Sigmoid colon (tissue), 6 donors: ENCODE measurements at regions not wholly inside any gene's neighbourhood (a gene's known extent, or its start where the extent isn't known, plus 50 kb on each side); places are given as distances from the start of the nearest gene placed in this dataset.

Source experiments
- DNase-seq: peaks from one replicate; pipeline ENCODE4 v3.0.0-alpha.2; 2019
- H3K27ac ChIP-seq, 4 donors: fragments of 200-600 bp; sonication (generic); one replicate each; pipeline ENCODE4 v1.5.1; 2016 to 2019; ENCODE audit warnings: mild to moderate bottlenecking in 1 of 4
- H3K27me3 ChIP-seq, 3 donors: fragments of 200-600 bp; sonication (generic); one replicate each; pipeline ENCODE4 v1.5.1; 2019; ENCODE audit warnings: mild to moderate bottlenecking in 1 of 3
- H3K36me3 ChIP-seq, 4 donors: fragments of 200-600 bp; sonication (generic); one replicate each; pipeline ENCODE4 v1.5.1; 2016 to 2019
- H3K4me1 ChIP-seq, 4 donors: fragments of 200-600 bp; sonication (generic); one replicate each; pipeline ENCODE4 v1.5.1; 2017 to 2019
- H3K4me3 ChIP-seq, 4 donors: fragments of 200-600 bp; sonication (generic); one replicate each; pipeline ENCODE4 v1.5.1; 2017 to 2019; ENCODE audit warnings: mild to moderate bottlenecking in 2 of 4, moderate library complexity in 1 of 4
- H3K9me3 ChIP-seq, 4 donors: fragments of 200-600 bp in 3 of 4; sonication (generic) in 3 of 4; one replicate each; pipeline versions ENCODE4 v1.5.1 to v1.6.1; 2013 to 2019
- EP300 ChIP-seq, 4 donors: sonication (generic); formaldehyde crosslinking; IDR thresholded peaks; one replicate each; pipeline ENCODE4 v1.6.1; 2017; ENCODE audit warnings: antibody characterized with exemption in 4 of 4
- POLR2A ChIP-seq, 2 donors: fragments of 450-650 bp; IDR thresholded peaks; one replicate each; pipeline ENCODE4 v1.6.1; 2016; ENCODE audit warnings: antibody characterized with exemption in 2 of 2, mild to moderate bottlenecking in 2 of 2, moderate library complexity in 2 of 2
- POLR2AphosphoS5 ChIP-seq, 4 donors: sonication (generic); formaldehyde crosslinking; IDR thresholded peaks; one replicate each; pipeline ENCODE4 v1.6.1; 2017; ENCODE audit warnings: antibody characterized with exemption in 4 of 4
- WGBS, 2 donors: extraction: QIAGEN DNeasy Blood & Tissue Kit; methylation state at CpG; one replicate each; pipeline ENCODE4 v1.1.7; 2013; 5-methylcytosine and 5-hydroxymethylcytosine counted together
- intact Hi-C: fragments of 100-400 bp; cut with DNase I; formaldehyde crosslinking; loops from one replicate; pipeline ENCODE4 v1.15.1; 2023
- TF ChIP-seq, protein P1 (sequence below), 4 experiments: fragments of 450-650 bp in 3 of 4; fragments of 200-600 bp in 1 of 4; IDR thresholded peaks; one replicate each; pipeline ENCODE4 v1.5.1; 2016 to 2019; ENCODE audit warnings: antibody characterized with exemption in 4 of 4, mild to moderate bottlenecking in 3 of 4, moderate library complexity in 2 of 4
- donor health status: healthy with polysubstance abuse.
- donor health status: healthy.

- DNase-seq: no peak
- TF ChIP-seq EP300 (IDR thresholded peaks at IDR 0.05): no peak
- TF ChIP-seq, protein P1, sequence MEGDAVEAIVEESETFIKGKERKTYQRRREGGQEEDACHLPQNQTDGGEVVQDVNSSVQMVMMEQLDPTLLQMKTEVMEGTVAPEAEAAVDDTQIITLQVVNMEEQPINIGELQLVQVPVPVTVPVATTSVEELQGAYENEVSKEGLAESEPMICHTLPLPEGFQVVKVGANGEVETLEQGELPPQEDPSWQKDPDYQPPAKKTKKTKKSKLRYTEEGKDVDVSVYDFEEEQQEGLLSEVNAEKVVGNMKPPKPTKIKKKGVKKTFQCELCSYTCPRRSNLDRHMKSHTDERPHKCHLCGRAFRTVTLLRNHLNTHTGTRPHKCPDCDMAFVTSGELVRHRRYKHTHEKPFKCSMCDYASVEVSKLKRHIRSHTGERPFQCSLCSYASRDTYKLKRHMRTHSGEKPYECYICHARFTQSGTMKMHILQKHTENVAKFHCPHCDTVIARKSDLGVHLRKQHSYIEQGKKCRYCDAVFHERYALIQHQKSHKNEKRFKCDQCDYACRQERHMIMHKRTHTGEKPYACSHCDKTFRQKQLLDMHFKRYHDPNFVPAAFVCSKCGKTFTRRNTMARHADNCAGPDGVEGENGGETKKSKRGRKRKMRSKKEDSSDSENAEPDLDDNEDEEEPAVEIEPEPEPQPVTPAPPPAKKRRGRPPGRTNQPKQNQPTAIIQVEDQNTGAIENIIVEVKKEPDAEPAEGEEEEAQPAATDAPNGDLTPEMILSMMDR (IDR thresholded peaks at IDR 0.05): no peak
- no peak for TF ChIP-seq POLR2A (IDR thresholded peaks at IDR 0.05)
- TF ChIP-seq POLR2AphosphoS5 (IDR thresholded peaks at IDR 0.05): no peak
- Histone ChIP-seq H3K4me3 (no peak overlapping the region), H3K9me3 (no peaks in the 10 kb centered on the region), H3K4me1 (no peaks in the 10 kb centered on the region), H3K27ac (no peak overlapping the region), H3K36me3 (no peaks in the 10 kb centered on the region), H3K27me3 (no peaks in the 10 kb centered on the region)
- intact Hi-C loops: no loop called here
- 74 to 89% methylated on average over 6 of the region's 6 CpGs for WGBS, 2 donors
These were observed 115.1 kb upstream of the ANKFN1 start for GRCh38 chr17:56038131-56038530.

GRCh38 chr17:56045872-56046271, 107.4 kb upstream of the ANKFN1 start:
- WGBS, 2 donors: 55 to 67% methylated on average over 9 of the region's 9 CpGs

GRCh38 chr17:56047331-56047730, 105.9 kb upstream of the ANKFN1 start:
- Histone ChIP-seq H3K27ac (no peak overlapping the region), H3K4me3 (no peak overlapping the region), H3K4me1 (no peaks in the 10 kb centered on the region), H3K27me3 (peaks cover 0 to 4% (median 0%) of the 10 kb centered on the region in 3 donors), H3K9me3 (no peaks in the 10 kb centered on the region), H3K36me3 (no peaks in the 10 kb centered on the region)
- DNase-seq: no peak
- intact Hi-C loops: no loop called here
- TF ChIP-seq EP300 (IDR thresholded peaks at IDR 0.05) (no peak), POLR2AphosphoS5 (IDR thresholded peaks at IDR 0.05) (no peak)
- TF ChIP-seq, protein P1 (IDR thresholded peaks at IDR 0.05): no peak
- WGBS, 2 donors: 38 to 46% methylated on average over 5 of the region's 5 CpGs

More at GRCh38 chr17:56045872-56046271, 107.4 kb upstream of the ANKFN1 start:
- no peak overlapping the region for H3K4me3 ChIP-seq
- DNase-seq: no peak
- TF ChIP-seq POLR2AphosphoS5 (IDR thresholded peaks at IDR 0.05) (no peak), EP300 (IDR thresholded peaks at IDR 0.05) (no peak), POLR2A (IDR thresholded peaks at IDR 0.05) (no peak)
- TF ChIP-seq, protein P1 (IDR thresholded peaks at IDR 0.05): no peak
- intact Hi-C loops: no loop called here
- H3K9me3 ChIP-seq: no peaks in the 10 kb centered on the region
- no peak overlapping the region for H3K27ac ChIP-seq
- H3K27me3 ChIP-seq: peaks cover 0 to 4% (median 0%) of the 10 kb centered on the region in 3 donors
- H3K4me1 ChIP-seq: no peaks in the 10 kb centered on the region
- H3K36me3 ChIP-seq: no peaks in the 10 kb centered on the region

DNA sequence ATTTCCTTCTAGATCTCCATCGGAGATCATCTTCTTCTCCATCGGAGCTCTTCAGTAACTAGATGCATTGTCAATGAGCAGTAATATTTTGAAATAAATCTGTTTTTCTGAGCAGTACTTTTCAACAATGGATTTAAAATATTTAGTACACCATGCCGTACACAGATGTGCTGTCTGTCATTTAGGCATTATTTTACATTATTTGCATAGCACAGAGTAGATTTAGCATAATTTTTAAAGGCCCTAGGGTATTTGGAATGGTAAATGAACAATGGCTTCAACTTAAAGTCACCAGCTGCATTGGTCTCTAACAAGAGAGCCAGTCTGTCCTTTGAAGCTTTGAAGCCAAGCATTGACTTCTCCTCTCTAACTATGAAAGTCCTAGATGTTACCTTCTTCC, 95.4 kb upstream of the ANKFN1 start:
- no peak for DNase-seq

More for the DNA sequence above, 95.4 kb upstream of the ANKFN1 start:
- TF ChIP-seq POLR2A (IDR thresholded peaks at IDR 0.05): no peak
- TF ChIP-seq EP300 (IDR thresholded peaks at IDR 0.05): no peak
- TF ChIP-seq, protein P1 (IDR thresholded peaks at IDR 0.05): no peak
- TF ChIP-seq POLR2AphosphoS5 (IDR thresholded peaks at IDR 0.05): no peak
- Histone ChIP-seq H3K27ac (no peak overlapping the region), H3K4me1 (no peaks in the 10 kb centered on the region), H3K27me3 (no peaks in the 10 kb centered on the region), H3K9me3 (peaks cover 0 to 2% (median 0%) of the 10 kb centered on the region in 4 donors), H3K4me3 (no peak overlapping the region), H3K36me3 (no peaks in the 10 kb centered on the region)
- intact Hi-C loops: no loop called here
- WGBS, 2 donors: 93 to 95% methylated on average over 3 of the region's 3 CpGs
